HepG2 (cell line): ENCODE measurements at regions not wholly inside any gene's neighbourhood (a gene's known extent, or its start where the extent isn't known, plus 50 kb on each side); places are given as distances from the start of the nearest gene placed in this dataset.

ENCODE experiments used
- ATAC-seq: fragments of 200-7000 bp; cut with Tn5 transposase; 3 replicates; pipeline ENCODE4 v1.9.1; 2020; ENCODE audit warnings: mild to moderate bottlenecking, moderate library complexity
- BruUV-seq: library from RNA; stranded (reverse); fragments of 400-500 nt; replicated peaks from 2 replicates; lab custom pipeline; 2021; lab: Mats Ljungman, UMichigan
- CTCF ChIA-PET: fragments of 300-600 bp; formaldehyde crosslinking; extraction: SDS; loops from one replicate; lab custom pipeline; 2021; ENCODE audit warnings: low total read pairs, inconsistent platforms, low intra/inter-chr PET ratio; lab: Yijun Ruan, JAX
- POLR2A ChIA-PET: fragments of 350-600 bp; sonication (Branson Sonifier 250); formaldehyde crosslinking; loops from one replicate; lab custom pipeline; 2020; ENCODE audit warnings: antibody characterized with exemption, inconsistent platforms; lab: Yijun Ruan, JAX
- DNase-seq: peaks from one replicate; pipeline ENCODE4 v3.0.0-alpha.2; 2015; ENCODE audit warnings: low spot score
- FAIRE-seq: peaks from 3 replicates; lab custom pipeline; 2011; peaks lifted over from hg19 to GRCh38; lab: Jason Lieb, UNC
- H2AFZ ChIP-seq: one replicate; pipeline ENCODE4 v1.6.1; 2011; ENCODE audit warnings: low read length, inconsistent platforms
- H3K27ac ChIP-seq: fragments of 300-600 bp; 3 replicates; pipeline ENCODE4 v1.8.0; 2011; ENCODE audit warnings: mixed run types, mild to moderate bottlenecking, mixed read lengths, low read length, inconsistent platforms; ENCODE audit not compliant: insufficient read depth; ENCODE audit errors: extremely low read length
- H3K27me3 ChIP-seq, 2 experiments: fragments of 200-600 bp in 1 of 2; 2 replicates in 1 of 2; 3 replicates in 1 of 2; pipeline versions ENCODE4 v1.6.0 to v1.8.0; 2011; ENCODE audit warnings: low read length in 2 of 2, mild to moderate bottlenecking in 2 of 2, moderate library complexity in 2 of 2, inconsistent platforms in 1 of 2; ENCODE audit not compliant: insufficient read depth in 2 of 2, control insufficient read depth in 1 of 2
- H3K36me3 ChIP-seq, 2 experiments: fragments of 200-600 bp in 1 of 2; replicated peaks in 1 of 2; 2 replicates in 1 of 2; 3 replicates in 1 of 2; pipeline versions ENCODE4 v1.5.1 to v1.8.0; 2011; ENCODE audit warnings: low read length in 2 of 2, inconsistent platforms in 1 of 2; ENCODE audit not compliant: insufficient read depth in 2 of 2, control insufficient read depth in 1 of 2
- H3K4me1 ChIP-seq: 2 replicates; pipeline ENCODE4 v1.5.1; 2012; ENCODE audit warnings: low read length, inconsistent platforms; ENCODE audit not compliant: insufficient read depth
- H3K4me2 ChIP-seq: 2 replicates; pipeline ENCODE4 v1.6.0; 2011; ENCODE audit warnings: low read depth, low read length, inconsistent platforms
- H3K4me3 ChIP-seq, 3 experiments: fragments of 200-600 bp in 1 of 3; sonication (generic), shearing (Covaris generic) in 1 of 3; replicated peaks in 1 of 3; 2 replicates each; pipeline ENCODE4 v1.5.1; 2011 to 2016; ENCODE audit warnings: low read length in 3 of 3, inconsistent platforms in 2 of 3, low read depth in 2 of 3, mild to moderate bottlenecking in 2 of 3, control low read depth in 1 of 3, mixed read lengths in 1 of 3; ENCODE audit not compliant: insufficient read depth in 1 of 3
- H3K79me2 ChIP-seq: one replicate; pipeline ENCODE4 v1.6.1; 2011; ENCODE audit warnings: low read length, inconsistent platforms; ENCODE audit not compliant: insufficient read depth
- H3K9ac ChIP-seq: 2 replicates; pipeline ENCODE4 v1.6.0; 2011; ENCODE audit warnings: mild to moderate bottlenecking, low read depth, low read length, inconsistent platforms; ENCODE audit not compliant: insufficient read depth
- H3K9me3 ChIP-seq: 2 replicates; pipeline ENCODE4 v1.5.1; 2012; ENCODE audit warnings: mild to moderate bottlenecking, low read length
- H4K20me1 ChIP-seq: 2 replicates; pipeline ENCODE4 v1.6.0; 2011; ENCODE audit warnings: inconsistent platforms, mild to moderate bottlenecking, low read length, moderate library complexity; ENCODE audit not compliant: insufficient read depth
- BORCS8-MEF2B ChIP-seq: sonication (generic); formaldehyde crosslinking; IDR thresholded peaks from 2 replicates; pipeline ENCODE4 v1.8.0; 2022; ENCODE audit warnings: mild to moderate bottlenecking, missing genetic modification reagents
- CAMTA2 ChIP-seq: sonication (generic); formaldehyde crosslinking; IDR thresholded peaks from 2 replicates; pipeline ENCODE4 v1.4.0; 2020; ENCODE audit warnings: mild to moderate bottlenecking, missing genetic modification reagents, borderline replicate concordance
- CTCF ChIP-seq: sonication (generic); formaldehyde crosslinking; IDR thresholded peaks from 2 replicates; pipeline ENCODE4 v1.5.0; 2020; ENCODE audit warnings: mild to moderate bottlenecking, missing genetic modification reagents, moderate library complexity
- HIVEP1 ChIP-seq: sonication (generic); formaldehyde crosslinking; IDR thresholded peaks from 2 replicates; pipeline ENCODE4 v1.4.0; 2020; ENCODE audit warnings: mild to moderate bottlenecking, missing genetic modification reagents
- HOXA5 ChIP-seq: sonication (generic); formaldehyde crosslinking; IDR thresholded peaks from 2 replicates; pipeline ENCODE4 v1.4.0; 2020; ENCODE audit warnings: missing genetic modification reagents
- JUNB ChIP-seq: sonication (generic); formaldehyde crosslinking; IDR thresholded peaks from 2 replicates; pipeline ENCODE4 v1.8.0; 2022; ENCODE audit warnings: missing genetic modification reagents, mild to moderate bottlenecking, borderline replicate concordance
- KLF6 ChIP-seq: IDR thresholded peaks from 2 replicates; pipeline ENCODE4 v1.8.0; 2016; ENCODE audit warnings: missing biosample characterization, missing genetic modification reagents
- MYNN ChIP-seq: sonication (generic); formaldehyde crosslinking; IDR thresholded peaks from 2 replicates; pipeline ENCODE4 v1.4.0; 2020; ENCODE audit warnings: mild to moderate bottlenecking, low read depth, missing genetic modification reagents
- NFYB ChIP-seq: sonication (generic); formaldehyde crosslinking; IDR thresholded peaks from 2 replicates; pipeline ENCODE4 v1.4.0; 2020; ENCODE audit warnings: missing genetic modification reagents
- PRPF4 ChIP-seq: fragments of 200-400 bp; formaldehyde crosslinking; IDR thresholded peaks from 2 replicates; pipeline ENCODE4 v1.6.1; 2016; ENCODE audit warnings: low read length, low read depth; ENCODE audit not compliant: poor library complexity, severe bottlenecking
- RAD51 ChIP-seq: fragments of 450-650 bp; IDR thresholded peaks from 2 replicates; pipeline ENCODE4 v1.6.1; 2016; ENCODE audit warnings: borderline replicate concordance
- SPEN ChIP-seq: sonication (generic); formaldehyde crosslinking; IDR thresholded peaks from 2 replicates; pipeline ENCODE4 v1.5.1; 2020; ENCODE audit warnings: low read depth, mild to moderate bottlenecking, missing genetic modification reagents
- TEAD3 ChIP-seq: optimal IDR thresholded peaks from 2 replicates; pipeline ENCODE3; 2016; ENCODE audit warnings: borderline replicate concordance
- TFDP1 ChIP-seq: IDR thresholded peaks from 2 replicates; pipeline ENCODE4 v1.6.1; 2016; ENCODE audit warnings: missing compliant biosample characterization, missing genetic modification reagents, borderline replicate concordance
- ZNF335 ChIP-seq: sonication (generic); formaldehyde crosslinking; IDR thresholded peaks from 2 replicates; pipeline ENCODE4 v1.4.0; 2020; ENCODE audit warnings: missing genetic modification reagents
- ZNF558 ChIP-seq: sonication (generic); formaldehyde crosslinking; IDR thresholded peaks from 2 replicates; pipeline ENCODE4 v1.9.0; 2022; ENCODE audit warnings: mild to moderate bottlenecking, missing genetic modification reagents, borderline replicate concordance
- ZNF660 ChIP-seq: sonication (generic); formaldehyde crosslinking; IDR thresholded peaks from 2 replicates; pipeline ENCODE4 v1.5.1; 2020; ENCODE audit warnings: mild to moderate bottlenecking, low read depth, missing genetic modification reagents, borderline replicate concordance
- ZNF703 ChIP-seq: sonication (generic); formaldehyde crosslinking; IDR thresholded peaks from 2 replicates; pipeline ENCODE4 v1.5.1; 2020; ENCODE audit warnings: missing genetic modification reagents, mild to moderate bottlenecking, moderate library complexity, borderline replicate concordance
- WGBS: methylation state at CpG from one replicate; pipeline ENCODE4 v1.1.6; 2017; ENCODE audit warnings: low lambda C conversion rate; 5-methylcytosine and 5-hydroxymethylcytosine counted together
- in situ Hi-C: cut with HindIII; loops from 2 replicates; pipeline ENCODE4 v1.10.0; 2017; ENCODE audit warnings: low pct_unique_long_range_greater_than_20kb; ENCODE audit not compliant: extremely low pct_ligation_motif_present
- intact Hi-C: fragments of 100-400 bp; cut with micrococcal nuclease; formaldehyde crosslinking; loops from one replicate; pipeline ENCODE4 v1.10.0; 2022; ENCODE audit not compliant: unreplicated experiment

GRCh38 chr6:134738211-134738885, 211.6 kb downstream of the ALDH8A1 start:
- no peaks in the 10 kb centered on the region for H4K20me1 ChIP-seq
- no peaks in the 10 kb centered on the region for H3K4me1 ChIP-seq
- intact Hi-C loops (no loop called here), in situ Hi-C loops (no loop called here)
- DNase-seq (no peak), ATAC-seq (no peak), FAIRE-seq (no peak)
- no TSS peak for BruUV-seq
- no peaks in the 10 kb centered on the region for H3K9me3 ChIP-seq
- H3K4me2 ChIP-seq, result no peak overlapping the region
- H3K79me2 ChIP-seq, result no peaks in the 10 kb centered on the region
- no peak overlapping the region for H2AFZ ChIP-seq
- 0% methylated on average over 1 of the region's 1 CpG for WGBS
- H3K9ac ChIP-seq, result no peak overlapping the region
- H3K27me3 ChIP-seq, result 0 out of 5 replicates have a peak, but pooled peaks cover 0 to 2% of the 10 kb centered on the region in 2 experiments
- POLR2A ChIA-PET, result no interaction called here
- TF ChIP-seq BORCS8-MEF2B (CRISPR knock-in tag) (no peak), ZNF335 (CRISPR knock-in tag) (no peak), JUNB (no peak), TFDP1 (no peak), CAMTA2 (CRISPR knock-in tag) (no peak)
- H3K36me3 ChIP-seq, result no peaks in the 10 kb centered on the region
- CTCF ChIA-PET, result no interaction called here
- no peak overlapping the region for H3K4me3 ChIP-seq
- no peak overlapping the region for H3K27ac ChIP-seq

- Histone ChIP-seq H3K27me3 (0 out of 5 replicates have a peak, but pooled peaks cover 0 to 2% of the 10 kb centered on the region in 2 experiments), H3K4me1 (no peaks in the 10 kb centered on the region), H3K27ac (no peak overlapping the region), H3K79me2 (no peaks in the 10 kb centered on the region), H3K9ac (no peak overlapping the region), H4K20me1 (no peaks in the 10 kb centered on the region), H3K4me3 (no peak overlapping the region), H3K4me2 (no peak overlapping the region), H2AFZ (no peak overlapping the region), H3K36me3 (no peaks in the 10 kb centered on the region), H3K9me3 (no peaks in the 10 kb centered on the region)
- CTCF ChIA-PET, result no interaction called here
- POLR2A ChIA-PET, result no interaction called here
- intact Hi-C loops, result no loop called here
- in situ Hi-C loops, result no loop called here
- FAIRE-seq (no peak), DNase-seq (no peak), ATAC-seq (no peak)
- no TSS peak for BruUV-seq
- TF ChIP-seq ZNF558 (CRISPR knock-in tag), result no peak
- TF ChIP-seq HOXA5 (CRISPR knock-in tag), result no peak
- no peak for TF ChIP-seq CTCF (CRISPR knock-in tag)
- no peak for TF ChIP-seq ZNF660 (CRISPR knock-in tag)
- no peak for TF ChIP-seq SPEN (CRISPR knock-in tag)
- no peak for TF ChIP-seq HIVEP1 (CRISPR knock-in tag)
- no peak for TF ChIP-seq NFYB (CRISPR knock-in tag)
- TF ChIP-seq TEAD3 (CRISPR knock-in tag), result no peak
- no peak for TF ChIP-seq ZNF703 (CRISPR knock-in tag)
- TF ChIP-seq KLF6, result no peak
- no peak for TF ChIP-seq PRPF4
- TF ChIP-seq RAD51, result no peak
- TF ChIP-seq MYNN (CRISPR knock-in tag), result no peak
These were observed 214.4 kb downstream of the ALDH8A1 start for GRCh38 chr6:134735461-134735860.
